ENCODE measurements at regions not wholly inside any gene's neighbourhood (a gene's known extent, or its start where the extent isn't known, plus 50 kb on each side); places are given as distances from the start of the nearest gene placed in this dataset.

DNA sequence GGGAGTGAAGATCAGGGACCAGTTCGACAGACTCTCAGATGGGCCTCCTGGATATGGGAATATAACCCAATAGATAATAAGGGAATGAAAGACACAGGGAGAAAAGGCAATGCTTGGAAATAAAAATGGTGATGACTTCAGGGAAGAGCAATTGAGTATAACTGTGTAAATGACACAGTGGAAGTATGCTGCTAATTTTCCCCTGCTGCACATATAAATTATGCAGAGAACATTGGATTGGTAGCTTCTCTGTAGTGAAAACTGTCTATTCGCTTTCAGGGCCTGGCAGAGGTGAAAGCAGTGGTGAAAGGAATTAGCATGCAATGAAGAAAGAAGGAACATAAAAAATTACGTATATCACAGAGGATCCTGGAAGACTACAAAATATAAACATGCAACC is 398.2 kb upstream of the CDH2 start:
- in situ Hi-C loops (cut with HindIII; ENCODE audit: extremely low pct_ligation_motif_present, low pct_unique_long_range_greater_than_20kb) (no loop called here), intact Hi-C loops (cut with micrococcal nuclease; ENCODE audit: unreplicated experiment) (no loop called here)
- ATAC-seq (no peak), FAIRE-seq (no peak), DNase-seq (ENCODE audit: low spot score) (no peak)
- H3K4me3 ChIP-seq (replicated peaks in 1 of 3; ENCODE audit: insufficient read depth in 1 of 3, low read depth in 2 of 3, low read length in 3 of 3): no peak overlapping the region
- no peak overlapping the region for H3K4me2 ChIP-seq (ENCODE audit: low read depth, low read length)
- no peak overlapping the region for H3K27ac ChIP-seq (ENCODE audit: extremely low read length, insufficient read depth, low read length)
- H2AFZ ChIP-seq (ENCODE audit: low read length): no peak overlapping the region
- TF ChIP-seq ZNF598 (CRISPR knock-in tag; IDR thresholded peaks at IDR 0.05; ENCODE audit: borderline replicate concordance): no peak
- TF ChIP-seq, protein P1, sequence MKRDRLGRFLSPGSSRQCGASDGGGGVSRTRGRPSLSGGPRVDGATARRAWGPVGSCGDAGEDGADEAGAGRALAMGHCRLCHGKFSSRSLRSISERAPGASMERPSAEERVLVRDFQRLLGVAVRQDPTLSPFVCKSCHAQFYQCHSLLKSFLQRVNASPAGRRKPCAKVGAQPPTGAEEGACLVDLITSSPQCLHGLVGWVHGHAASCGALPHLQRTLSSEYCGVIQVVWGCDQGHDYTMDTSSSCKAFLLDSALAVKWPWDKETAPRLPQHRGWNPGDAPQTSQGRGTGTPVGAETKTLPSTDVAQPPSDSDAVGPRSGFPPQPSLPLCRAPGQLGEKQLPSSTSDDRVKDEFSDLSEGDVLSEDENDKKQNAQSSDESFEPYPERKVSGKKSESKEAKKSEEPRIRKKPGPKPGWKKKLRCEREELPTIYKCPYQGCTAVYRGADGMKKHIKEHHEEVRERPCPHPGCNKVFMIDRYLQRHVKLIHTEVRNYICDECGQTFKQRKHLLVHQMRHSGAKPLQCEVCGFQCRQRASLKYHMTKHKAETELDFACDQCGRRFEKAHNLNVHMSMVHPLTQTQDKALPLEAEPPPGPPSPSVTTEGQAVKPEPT (CRISPR knock-in tag; IDR thresholded peaks at IDR 0.05; ENCODE audit: low read depth): no peak
- TF ChIP-seq ZNF251 (CRISPR knock-in tag; IDR thresholded peaks at IDR 0.05): no peak
- no peak for TF ChIP-seq HNRNPL (IDR thresholded peaks at IDR 0.05; ENCODE audit: low read depth, low read length)
- ChIA-PET POLR2A (no interaction called here), CTCF (ENCODE audit: low intra/inter-chr PET ratio, low total read pairs) (no interaction called here)
- H3K27me3 ChIP-seq (ENCODE audit: control insufficient read depth in 1 of 2, insufficient read depth in 2 of 2, low read length in 2 of 2): no peaks in the 10 kb centered on the region
- H3K9ac ChIP-seq (ENCODE audit: insufficient read depth, low read depth, low read length): no peak overlapping the region
- no peaks in the 10 kb centered on the region for H3K79me2 ChIP-seq (ENCODE audit: insufficient read depth, low read length)
- 2% methylated on average over 3 of the region's 3 CpGs for WGBS (ENCODE audit: low lambda C conversion rate)
- H3K36me3 ChIP-seq (replicated peaks in 1 of 2; ENCODE audit: control insufficient read depth in 1 of 2, insufficient read depth in 2 of 2, low read length in 2 of 2): no peaks in the 10 kb centered on the region
- BruUV-seq (replicated peaks): no TSS peak
- no peaks in the 10 kb centered on the region for H4K20me1 ChIP-seq (ENCODE audit: insufficient read depth, low read length)
- no peaks in the 10 kb centered on the region for H3K9me3 ChIP-seq (ENCODE audit: low read length)
- H3K4me1 ChIP-seq (ENCODE audit: insufficient read depth, low read length): no peaks in the 10 kb centered on the region

DNA sequence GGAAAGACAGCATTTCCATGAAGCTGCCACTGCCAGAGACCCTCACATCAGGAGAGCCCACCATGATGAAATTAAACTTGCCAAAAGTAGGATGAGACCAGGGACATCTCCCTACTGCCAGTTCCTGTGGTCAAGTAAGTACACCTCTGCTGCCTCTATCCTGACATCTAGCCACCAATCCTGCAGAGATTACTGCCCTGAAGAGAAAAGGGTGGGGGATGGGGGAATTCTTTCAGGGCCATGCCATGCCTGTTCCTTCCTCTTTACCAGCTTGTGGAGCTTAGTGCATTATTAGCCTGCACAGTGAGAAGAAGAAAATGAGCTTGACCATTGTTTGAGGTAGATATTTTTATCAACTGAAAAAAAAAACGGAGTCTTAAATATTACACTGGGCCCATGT is 397.2 kb upstream of the CDH2 start:
- no peak for DNase-seq (ENCODE audit: low spot score)
- Histone ChIP-seq H3K4me2 (ENCODE audit: low read depth, low read length) (no peak overlapping the region), H3K36me3 (replicated peaks in 1 of 2; ENCODE audit: control insufficient read depth in 1 of 2, insufficient read depth in 2 of 2, low read length in 2 of 2) (no peaks in the 10 kb centered on the region), H4K20me1 (ENCODE audit: insufficient read depth, low read length) (no peaks in the 10 kb centered on the region), H2AFZ (ENCODE audit: low read length) (no peak overlapping the region), H3K9ac (ENCODE audit: insufficient read depth, low read depth, low read length) (no peak overlapping the region), H3K27ac (ENCODE audit: extremely low read length, insufficient read depth, low read length) (no peak overlapping the region), H3K27me3 (ENCODE audit: control insufficient read depth in 1 of 2, insufficient read depth in 2 of 2, low read length in 2 of 2) (no peaks in the 10 kb centered on the region), H3K4me1 (ENCODE audit: insufficient read depth, low read length) (no peaks in the 10 kb centered on the region), H3K79me2 (ENCODE audit: insufficient read depth, low read length) (no peaks in the 10 kb centered on the region), H3K9me3 (ENCODE audit: low read length) (no peaks in the 10 kb centered on the region), H3K4me3 (replicated peaks in 1 of 3; ENCODE audit: insufficient read depth in 1 of 3, low read depth in 2 of 3, low read length in 3 of 3) (no peak overlapping the region)
- POLR2A ChIA-PET: no interaction called here
- CTCF ChIA-PET (ENCODE audit: low intra/inter-chr PET ratio, low total read pairs): no interaction called here
- no TSS peak for BruUV-seq (replicated peaks)
- intact Hi-C loops (cut with micrococcal nuclease; ENCODE audit: unreplicated experiment) (no loop called here), in situ Hi-C loops (cut with HindIII; ENCODE audit: extremely low pct_ligation_motif_present, low pct_unique_long_range_greater_than_20kb) (no loop called here)
- no peak for ATAC-seq
- 0% methylated on average over 1 of the region's 1 CpG for WGBS (ENCODE audit: low lambda C conversion rate)
- FAIRE-seq: no peak
- TF ChIP-seq ZBTB8A (CRISPR knock-in tag; IDR thresholded peaks at IDR 0.05; ENCODE audit: borderline replicate concordance, low read depth) (no peak), BORCS8-MEF2B (CRISPR knock-in tag; IDR thresholded peaks at IDR 0.05) (no peak), ZNF260 (CRISPR knock-in tag; IDR thresholded peaks at IDR 0.05; ENCODE audit: borderline replicate concordance, low read depth) (no peak), DMAP1 (CRISPR knock-in tag; IDR thresholded peaks at IDR 0.05) (no peak), TOPORS (CRISPR knock-in tag; IDR thresholded peaks at IDR 0.05) (no peak), ZNF180 (CRISPR knock-in tag; IDR thresholded peaks at IDR 0.05; ENCODE audit: borderline replicate concordance, low read depth) (no peak)
- TF ChIP-seq, protein P2, sequence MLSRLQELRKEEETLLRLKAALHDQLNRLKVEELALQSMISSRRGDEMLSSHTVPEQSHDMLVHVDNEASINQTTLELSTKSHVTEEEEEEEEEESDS (CRISPR knock-in tag; IDR thresholded peaks at IDR 0.05; ENCODE audit: borderline replicate concordance): no peak
